ENCODE measurements at regions not wholly inside any gene's neighbourhood (a gene's known extent, or its start where the extent isn't known, plus 50 kb on each side); places are given as distances from the start of the nearest gene placed in this dataset.

GRCh38 chr5:89922161-89922560 lies 487.4 kb downstream of the CETN3 start:
- Histone ChIP-seq H3K36me3 (ENCODE audit: control insufficient read depth in 4 of 4, insufficient read depth in 4 of 4, low read length in 4 of 4) (no peaks in the 10 kb centered on the region), H3K27ac (ENCODE audit: low read depth in 1 of 2, low read length in 1 of 2) (no peak overlapping the region), H3K9me3 (ENCODE audit: control insufficient read depth in 4 of 4, insufficient read depth in 3 of 4, low read length in 3 of 4) (no peaks in the 10 kb centered on the region), H3K4me1 (ENCODE audit: control insufficient read depth in 5 of 5, insufficient read depth in 5 of 5, low read length in 5 of 5) (peaks cover 0 to 3% (median 0%) of the 10 kb centered on the region in 5 donors), H3K9ac (ENCODE audit: insufficient read depth in 1 of 2, low read length in 2 of 2) (no peak overlapping the region), H3K4me3 (no peak overlapping the region), H3K27me3 (ENCODE audit: control insufficient read depth in 3 of 3, insufficient read depth in 3 of 3, low read length in 2 of 3) (no peaks in the 10 kb centered on the region)
- ATAC-seq (ENCODE audit: insufficient read depth, low FRiP score) (no peak), DNase-seq (no peak)
- WGBS, 2 donors: 91 to 92% methylated on average over 3 of the region's 3 CpGs
- TF ChIP-seq CTCF (IDR thresholded peaks at IDR 0.05; ENCODE audit: control extremely low read depth, extremely low read depth): no peak

GRCh38 chr5:89917112-89917511 lies 492.4 kb downstream of the CETN3 start:
- Histone ChIP-seq H3K27ac (ENCODE audit: low read depth in 1 of 2, low read length in 1 of 2) (no peak overlapping the region), H3K36me3 (ENCODE audit: control insufficient read depth in 4 of 4, insufficient read depth in 4 of 4, low read length in 4 of 4) (no peaks in the 10 kb centered on the region), H3K27me3 (ENCODE audit: control insufficient read depth in 3 of 3, insufficient read depth in 3 of 3, low read length in 2 of 3) (no peaks in the 10 kb centered on the region), H3K9me3 (ENCODE audit: control insufficient read depth in 4 of 4, insufficient read depth in 3 of 4, low read length in 3 of 4) (no peaks in the 10 kb centered on the region), H3K9ac (ENCODE audit: insufficient read depth in 1 of 2, low read length in 2 of 2) (no peak overlapping the region), H3K4me1 (ENCODE audit: control insufficient read depth in 5 of 5, insufficient read depth in 5 of 5, low read length in 5 of 5) (no peaks in the 10 kb centered on the region), H3K4me3 (no peak overlapping the region)
- DNase-seq: no peak
- TF ChIP-seq CTCF (IDR thresholded peaks at IDR 0.05; ENCODE audit: control extremely low read depth, extremely low read depth): no peak
- 97 to 100% methylated on average over 1 of the region's 1 CpG for WGBS, 2 donors
- no peak for ATAC-seq (ENCODE audit: insufficient read depth, low FRiP score)

GRCh38 chr5:89916131-89916530 lies 493.4 kb downstream of the CETN3 start:
- no peak overlapping the region for H3K27ac ChIP-seq (ENCODE audit: low read depth in 1 of 2, low read length in 1 of 2)
- TF ChIP-seq CTCF (IDR thresholded peaks at IDR 0.05; ENCODE audit: control extremely low read depth, extremely low read depth): no peak
- DNase-seq (no peak), ATAC-seq (ENCODE audit: insufficient read depth, low FRiP score) (no peak)
- no peaks in the 10 kb centered on the region for H3K4me1 ChIP-seq (ENCODE audit: control insufficient read depth in 5 of 5, insufficient read depth in 5 of 5, low read length in 5 of 5)
- 93 to 96% methylated on average over 1 of the region's 1 CpG for WGBS, 2 donors
- no peak overlapping the region for H3K9ac ChIP-seq (ENCODE audit: insufficient read depth in 1 of 2, low read length in 2 of 2)
- H3K27me3 ChIP-seq (ENCODE audit: control insufficient read depth in 3 of 3, insufficient read depth in 3 of 3, low read length in 2 of 3): no peaks in the 10 kb centered on the region
- H3K9me3 ChIP-seq (ENCODE audit: control insufficient read depth in 4 of 4, insufficient read depth in 3 of 4, low read length in 3 of 4): no peaks in the 10 kb centered on the region
- H3K4me3 ChIP-seq: no peak overlapping the region
- H3K36me3 ChIP-seq (ENCODE audit: control insufficient read depth in 4 of 4, insufficient read depth in 4 of 4, low read length in 4 of 4): no peaks in the 10 kb centered on the region

- ATAC-seq (ENCODE audit: insufficient read depth, low FRiP score) (no peak), DNase-seq (no peak)
- no peaks in the 10 kb centered on the region for H3K9me3 ChIP-seq (ENCODE audit: control insufficient read depth in 4 of 4, insufficient read depth in 3 of 4, low read length in 3 of 4)
- no peaks in the 10 kb centered on the region for H3K36me3 ChIP-seq (ENCODE audit: control insufficient read depth in 4 of 4, insufficient read depth in 4 of 4, low read length in 4 of 4)
- no peaks in the 10 kb centered on the region for H3K4me1 ChIP-seq (ENCODE audit: control insufficient read depth in 5 of 5, insufficient read depth in 5 of 5, low read length in 5 of 5)
- TF ChIP-seq CTCF (IDR thresholded peaks at IDR 0.05; ENCODE audit: control extremely low read depth, extremely low read depth): no peak
- no peaks in the 10 kb centered on the region for H3K27me3 ChIP-seq (ENCODE audit: control insufficient read depth in 3 of 3, insufficient read depth in 3 of 3, low read length in 2 of 3)
- no peak overlapping the region for H3K4me3 ChIP-seq
- H3K9ac ChIP-seq (ENCODE audit: insufficient read depth in 1 of 2, low read length in 2 of 2): no peak overlapping the region
- H3K27ac ChIP-seq (ENCODE audit: low read depth in 1 of 2, low read length in 1 of 2): no peak overlapping the region
These were observed 500.7 kb downstream of the CETN3 start for GRCh38 chr5:89908876-89909275.

All from lung (tissue), 11 donors.